ENCODE measurements at regions not wholly inside any gene's neighbourhood (a gene's known extent, or its start where the extent isn't known, plus 50 kb on each side); places are given as distances from the start of the nearest gene placed in this dataset.

DNA sequence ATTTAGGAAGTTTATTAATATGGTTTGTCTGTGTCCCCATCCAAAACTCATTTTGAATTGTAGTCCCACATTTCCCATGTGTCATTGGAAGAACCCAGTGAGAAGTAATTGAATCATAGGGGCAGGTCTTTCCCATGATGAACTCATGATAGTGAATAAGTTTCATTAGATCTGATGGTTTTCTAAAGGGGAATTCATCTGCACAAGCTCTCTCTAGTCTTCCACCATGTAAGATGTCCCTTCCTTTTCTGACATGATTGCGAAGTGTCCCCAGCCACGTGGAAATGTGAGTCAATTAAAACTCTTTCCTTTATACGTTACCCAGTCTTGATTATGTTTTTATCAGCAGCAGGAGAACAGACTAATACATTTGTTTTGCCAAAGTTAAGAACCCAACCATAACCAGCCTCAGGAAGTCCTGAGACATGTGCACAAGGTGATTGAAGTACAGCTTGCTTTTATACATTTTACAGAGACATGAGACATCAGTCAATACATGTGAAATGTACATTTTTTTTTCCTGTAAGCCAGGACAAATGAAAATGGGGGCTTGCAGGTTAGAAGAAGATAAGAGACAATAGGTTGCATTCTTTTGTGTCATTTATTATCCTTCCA, 1136.7 kb downstream of the TMEM121 start:
- TF ChIP-seq POLR2A (IDR thresholded peaks at IDR 0.05; ENCODE audit: low read depth, low read length) (no peak), TAF1 (IDR thresholded peaks at IDR 0.05; ENCODE audit: borderline replicate concordance, low read depth, low read length) (no peak), POLR2AphosphoS5 (IDR thresholded peaks at IDR 0.05; ENCODE audit: low read depth, low read length) (no peak)
